PFSK-1 (cell line): ENCODE measurements at regions not wholly inside any gene's neighbourhood (a gene's known extent, or its start where the extent isn't known, plus 50 kb on each side); places are given as distances from the start of the nearest gene placed in this dataset.

Experiments
- POLR2AphosphoS5 ChIP-seq: IDR thresholded peaks from 2 replicates; pipeline ENCODE4 v1.6.1; 2012; ENCODE audit warnings: low read depth, mild to moderate bottlenecking, control low read depth, low read length, moderate library complexity
- REST ChIP-seq, 2 experiments: IDR thresholded peaks; 2 replicates each; pipeline versions ENCODE4 v1.6.1 to v1.8.0; 2011 to 2012; ENCODE audit warnings: low read depth in 2 of 2, low read length in 2 of 2, control low read depth in 1 of 2, inconsistent platforms in 1 of 2, mild to moderate bottlenecking in 1 of 2, moderate library complexity in 1 of 2; ENCODE audit not compliant: insufficient read depth in 1 of 2

GRCh38 chr10:30783939-30784501, 154.5 kb upstream of the LYZL2 start:
- TF ChIP-seq REST (IDR thresholded peaks at IDR 0.05; ENCODE audit: insufficient read depth in 1 of 2, low read depth in 2 of 2, low read length in 2 of 2) (no peak), POLR2AphosphoS5 (no peak)
